GM23338 (cell line): ENCODE measurements at regions not wholly inside any gene's neighbourhood (a gene's known extent, or its start where the extent isn't known, plus 50 kb on each side); places are given as distances from the start of the nearest gene placed in this dataset.

Experiments used
- ATAC-seq: fragments of 200-7000 bp; cut with Tn5 transposase; 3 replicates; pipeline ENCODE4 v1.9.1; 2020
- DNase-seq: peaks from one replicate; pipeline ENCODE4 v3.0.0-alpha.2; 2015; ENCODE audit warnings: low spot score
- H2AFZ ChIP-seq: fragments of 200-600 bp; sonication (generic); 2 replicates; pipeline ENCODE4 v1.8.0; 2016; ENCODE audit warnings: antibody characterized with exemption, mild to moderate bottlenecking, moderate library complexity
- H3F3A ChIP-seq: fragments of 200-600 bp; sonication (generic); replicated peaks from 2 replicates; pipeline ENCODE4 v1.8.0; 2017; ENCODE audit warnings: antibody characterized with exemption, mixed run types, low read depth
- H3K27ac ChIP-seq: fragments of 200-600 bp; sonication (generic); 2 replicates; pipeline ENCODE4 v1.6.1; 2016; ENCODE audit warnings: low read depth
- H3K27me3 ChIP-seq: fragments of 200-600 bp; sonication (generic); 2 replicates; pipeline ENCODE4 v1.8.0; 2016; ENCODE audit warnings: mild to moderate bottlenecking, mixed run types, moderate library complexity; ENCODE audit not compliant: insufficient read depth
- H3K36me3 ChIP-seq: fragments of 200-600 bp; sonication (generic); 2 replicates; pipeline ENCODE4 v1.8.0; 2016; ENCODE audit warnings: mild to moderate bottlenecking; ENCODE audit not compliant: insufficient read depth
- H3K4me1 ChIP-seq: fragments of 200-600 bp; sonication (generic); 2 replicates; pipeline ENCODE4 v1.8.0; 2016; ENCODE audit warnings: mild to moderate bottlenecking, moderate library complexity; ENCODE audit not compliant: insufficient read depth
- H3K4me2 ChIP-seq: fragments of 200-600 bp; sonication (generic); 2 replicates; pipeline ENCODE4 v1.7.1; 2017; ENCODE audit warnings: mixed run types
- H3K4me3 ChIP-seq: fragments of 200-600 bp; sonication (generic); 2 replicates; pipeline ENCODE4 v1.6.1; 2016; ENCODE audit warnings: mixed run types
- H3K79me2 ChIP-seq: fragments of 200-600 bp; sonication (generic); replicated peaks from 2 replicates; pipeline ENCODE4 v1.8.0; 2017; ENCODE audit warnings: mild to moderate bottlenecking; ENCODE audit not compliant: insufficient read depth
- H3K9me2 ChIP-seq: fragments of 200-600 bp; sonication (generic); 2 replicates; pipeline ENCODE4 v1.8.0; 2017; ENCODE audit not compliant: insufficient read depth
- H4K20me1 ChIP-seq: fragments of 200-600 bp; sonication (generic); replicated peaks from 2 replicates; pipeline ENCODE4 v1.8.0; 2017; ENCODE audit warnings: mild to moderate bottlenecking; ENCODE audit not compliant: insufficient read depth
- H3K27ac Mint-ChIP-seq: 2 replicates; pipeline ENCODE4 v1.8.0; 2020; ENCODE audit warnings: inconsistent platforms, mild to moderate bottlenecking, moderate library complexity, mixed read lengths
- H3K27me3 Mint-ChIP-seq: 3 replicates; pipeline ENCODE4 v1.8.0; 2022; ENCODE audit warnings: low read depth, mild to moderate bottlenecking, moderate library complexity, mixed read lengths, inconsistent platforms; ENCODE audit not compliant: insufficient read depth, poor library complexity
- H3K36me3 Mint-ChIP-seq: 3 replicates; pipeline ENCODE4 v1.8.0; 2021; ENCODE audit warnings: low read depth, mild to moderate bottlenecking, inconsistent platforms, moderate library complexity, mixed read lengths
- H3K4me1 Mint-ChIP-seq: 3 replicates; pipeline ENCODE4 v1.8.0; 2020; ENCODE audit warnings: mild to moderate bottlenecking, inconsistent platforms, mixed read lengths
- H3K4me3 Mint-ChIP-seq: 3 replicates; pipeline ENCODE4 v1.8.0; 2021; ENCODE audit warnings: moderate library complexity, mild to moderate bottlenecking, inconsistent platforms, mixed read lengths
- H3K9me3 Mint-ChIP-seq: 3 replicates; pipeline ENCODE4 v1.8.0; 2020; ENCODE audit warnings: moderate library complexity, mild to moderate bottlenecking, inconsistent platforms, mixed read lengths
- CREB1 ChIP-seq: fragments of 250-450 bp; sonication (Bioruptor Pico); IDR thresholded peaks from 2 replicates; pipeline ENCODE4 v1.5.0; 2020; ENCODE audit warnings: low read depth, mild to moderate bottlenecking, moderate library complexity
- CTCF ChIP-seq, 2 experiments: fragments of 200-600 bp in 1 of 2; sonication (generic) in 1 of 2; conservative IDR thresholded peaks; 2 replicates each; pipeline versions ENCODE4 v1.5.1 to v1.6.1; 2016 to 2017; ENCODE audit warnings: antibody characterized with exemption in 2 of 2, low read depth in 2 of 2, mild to moderate bottlenecking in 2 of 2, moderate library complexity in 1 of 2
- EZH2 ChIP-seq: fragments of 200-600 bp; sonication (generic); IDR thresholded peaks from one replicate; pipeline ENCODE4 v1.8.0; 2017; ENCODE audit warnings: antibody characterized with exemption, mild to moderate bottlenecking, low read depth; ENCODE audit not compliant: unreplicated experiment
- EZH2phosphoT487 ChIP-seq: fragments of 200-600 bp; sonication (generic); IDR thresholded peaks from one replicate; pipeline ENCODE4 v1.8.1; 2018; ENCODE audit warnings: antibody characterized with exemption; ENCODE audit not compliant: unreplicated experiment
- JUNB ChIP-seq: IDR thresholded peaks from one replicate; pipeline ENCODE4 v1.6.1; 2016; ENCODE audit warnings: antibody characterized with exemption; ENCODE audit not compliant: unreplicated experiment
- NANOG ChIP-seq: IDR thresholded peaks from 2 replicates; pipeline ENCODE4 v1.6.1; 2016; ENCODE audit warnings: antibody characterized with exemption, borderline replicate concordance
- POLR2AphosphoS5 ChIP-seq: IDR thresholded peaks from 2 replicates; pipeline ENCODE4 v1.6.1; 2016; ENCODE audit warnings: antibody characterized with exemption, low read depth
- REST ChIP-seq: IDR thresholded peaks from one replicate; pipeline ENCODE4 v1.6.1; 2018; ENCODE audit warnings: antibody characterized with exemption; ENCODE audit not compliant: unreplicated experiment
- STAT1 ChIP-seq: IDR thresholded peaks from one replicate; pipeline ENCODE4 v1.6.1; 2016; ENCODE audit warnings: antibody characterized with exemption; ENCODE audit not compliant: unreplicated experiment
- ZNF114 ChIP-seq: fragments of 250-450 bp; sonication (Bioruptor Pico); IDR thresholded peaks from 2 replicates; pipeline ENCODE4 v1.5.0; 2020; ENCODE audit warnings: mild to moderate bottlenecking, moderate library complexity
- ZNF331 ChIP-seq: fragments of 250-450 bp; sonication (Bioruptor Pico); IDR thresholded peaks from 2 replicates; pipeline ENCODE4 v1.5.0; 2020; ENCODE audit warnings: low read depth, mild to moderate bottlenecking, moderate library complexity
- TF ChIP-seq, protein P1 (sequence below): IDR thresholded peaks from 2 replicates; pipeline ENCODE4 v1.6.1; 2016; ENCODE audit warnings: antibody characterized with exemption
- TF ChIP-seq, protein P2 (sequence below): fragments of 250-450 bp; sonication (Bioruptor Pico); IDR thresholded peaks from 2 replicates; pipeline ENCODE4 v1.5.0; 2020; ENCODE audit warnings: mild to moderate bottlenecking, moderate library complexity

GRCh38 chr10:8273749-8274148 is 219.3 kb downstream of the GATA3 start:
- Histone ChIP-seq H3K4me3 (no peak overlapping the region), H3K27me3 (no peaks in the 10 kb centered on the region), H3K4me2 (no peak overlapping the region), H3K36me3 (no peaks in the 10 kb centered on the region), H3K79me2 (no peaks in the 10 kb centered on the region), H3K4me1 (no peaks in the 10 kb centered on the region), H3K27ac (no peak overlapping the region), H2AFZ (no peak overlapping the region), H3K9me2 (0 out of 2 replicates have a peak, but pooled peaks cover 6% of the 10 kb centered on the region), H4K20me1 (no peaks in the 10 kb centered on the region), H3F3A (no peaks in the 10 kb centered on the region)
- peaks cover 7% of the 10 kb centered on the region for H3K27me3 Mint-ChIP-seq
- no peak for ATAC-seq
- H3K4me3 Mint-ChIP-seq = no peak overlapping the region
- peaks cover 2% of the 10 kb centered on the region; the same call in 1 of the 3 replicates for H3K4me1 Mint-ChIP-seq
- DNase-seq = no peak
- H3K27ac Mint-ChIP-seq = no peak overlapping the region
- H3K36me3 Mint-ChIP-seq = no peaks in the 10 kb centered on the region
- H3K9me3 Mint-ChIP-seq = no peaks in the 10 kb centered on the region
- TF ChIP-seq ZNF114 (no peak), CREB1 (no peak), EZH2 (no peak), NANOG (no peak), POLR2AphosphoS5 (no peak), ZNF331 (CRISPR knock-in tag) (no peak), REST (no peak), JUNB (no peak), EZH2phosphoT487 (no peak), STAT1 (no peak), CTCF (conservative IDR thresholded peaks at IDR 0.05; ENCODE audit: low read depth in 2 of 2) (no peak)
- TF ChIP-seq, protein P1, sequence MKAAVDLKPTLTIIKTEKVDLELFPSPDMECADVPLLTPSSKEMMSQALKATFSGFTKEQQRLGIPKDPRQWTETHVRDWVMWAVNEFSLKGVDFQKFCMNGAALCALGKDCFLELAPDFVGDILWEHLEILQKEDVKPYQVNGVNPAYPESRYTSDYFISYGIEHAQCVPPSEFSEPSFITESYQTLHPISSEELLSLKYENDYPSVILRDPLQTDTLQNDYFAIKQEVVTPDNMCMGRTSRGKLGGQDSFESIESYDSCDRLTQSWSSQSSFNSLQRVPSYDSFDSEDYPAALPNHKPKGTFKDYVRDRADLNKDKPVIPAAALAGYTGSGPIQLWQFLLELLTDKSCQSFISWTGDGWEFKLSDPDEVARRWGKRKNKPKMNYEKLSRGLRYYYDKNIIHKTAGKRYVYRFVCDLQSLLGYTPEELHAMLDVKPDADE = no peak
- TF ChIP-seq, protein P2, sequence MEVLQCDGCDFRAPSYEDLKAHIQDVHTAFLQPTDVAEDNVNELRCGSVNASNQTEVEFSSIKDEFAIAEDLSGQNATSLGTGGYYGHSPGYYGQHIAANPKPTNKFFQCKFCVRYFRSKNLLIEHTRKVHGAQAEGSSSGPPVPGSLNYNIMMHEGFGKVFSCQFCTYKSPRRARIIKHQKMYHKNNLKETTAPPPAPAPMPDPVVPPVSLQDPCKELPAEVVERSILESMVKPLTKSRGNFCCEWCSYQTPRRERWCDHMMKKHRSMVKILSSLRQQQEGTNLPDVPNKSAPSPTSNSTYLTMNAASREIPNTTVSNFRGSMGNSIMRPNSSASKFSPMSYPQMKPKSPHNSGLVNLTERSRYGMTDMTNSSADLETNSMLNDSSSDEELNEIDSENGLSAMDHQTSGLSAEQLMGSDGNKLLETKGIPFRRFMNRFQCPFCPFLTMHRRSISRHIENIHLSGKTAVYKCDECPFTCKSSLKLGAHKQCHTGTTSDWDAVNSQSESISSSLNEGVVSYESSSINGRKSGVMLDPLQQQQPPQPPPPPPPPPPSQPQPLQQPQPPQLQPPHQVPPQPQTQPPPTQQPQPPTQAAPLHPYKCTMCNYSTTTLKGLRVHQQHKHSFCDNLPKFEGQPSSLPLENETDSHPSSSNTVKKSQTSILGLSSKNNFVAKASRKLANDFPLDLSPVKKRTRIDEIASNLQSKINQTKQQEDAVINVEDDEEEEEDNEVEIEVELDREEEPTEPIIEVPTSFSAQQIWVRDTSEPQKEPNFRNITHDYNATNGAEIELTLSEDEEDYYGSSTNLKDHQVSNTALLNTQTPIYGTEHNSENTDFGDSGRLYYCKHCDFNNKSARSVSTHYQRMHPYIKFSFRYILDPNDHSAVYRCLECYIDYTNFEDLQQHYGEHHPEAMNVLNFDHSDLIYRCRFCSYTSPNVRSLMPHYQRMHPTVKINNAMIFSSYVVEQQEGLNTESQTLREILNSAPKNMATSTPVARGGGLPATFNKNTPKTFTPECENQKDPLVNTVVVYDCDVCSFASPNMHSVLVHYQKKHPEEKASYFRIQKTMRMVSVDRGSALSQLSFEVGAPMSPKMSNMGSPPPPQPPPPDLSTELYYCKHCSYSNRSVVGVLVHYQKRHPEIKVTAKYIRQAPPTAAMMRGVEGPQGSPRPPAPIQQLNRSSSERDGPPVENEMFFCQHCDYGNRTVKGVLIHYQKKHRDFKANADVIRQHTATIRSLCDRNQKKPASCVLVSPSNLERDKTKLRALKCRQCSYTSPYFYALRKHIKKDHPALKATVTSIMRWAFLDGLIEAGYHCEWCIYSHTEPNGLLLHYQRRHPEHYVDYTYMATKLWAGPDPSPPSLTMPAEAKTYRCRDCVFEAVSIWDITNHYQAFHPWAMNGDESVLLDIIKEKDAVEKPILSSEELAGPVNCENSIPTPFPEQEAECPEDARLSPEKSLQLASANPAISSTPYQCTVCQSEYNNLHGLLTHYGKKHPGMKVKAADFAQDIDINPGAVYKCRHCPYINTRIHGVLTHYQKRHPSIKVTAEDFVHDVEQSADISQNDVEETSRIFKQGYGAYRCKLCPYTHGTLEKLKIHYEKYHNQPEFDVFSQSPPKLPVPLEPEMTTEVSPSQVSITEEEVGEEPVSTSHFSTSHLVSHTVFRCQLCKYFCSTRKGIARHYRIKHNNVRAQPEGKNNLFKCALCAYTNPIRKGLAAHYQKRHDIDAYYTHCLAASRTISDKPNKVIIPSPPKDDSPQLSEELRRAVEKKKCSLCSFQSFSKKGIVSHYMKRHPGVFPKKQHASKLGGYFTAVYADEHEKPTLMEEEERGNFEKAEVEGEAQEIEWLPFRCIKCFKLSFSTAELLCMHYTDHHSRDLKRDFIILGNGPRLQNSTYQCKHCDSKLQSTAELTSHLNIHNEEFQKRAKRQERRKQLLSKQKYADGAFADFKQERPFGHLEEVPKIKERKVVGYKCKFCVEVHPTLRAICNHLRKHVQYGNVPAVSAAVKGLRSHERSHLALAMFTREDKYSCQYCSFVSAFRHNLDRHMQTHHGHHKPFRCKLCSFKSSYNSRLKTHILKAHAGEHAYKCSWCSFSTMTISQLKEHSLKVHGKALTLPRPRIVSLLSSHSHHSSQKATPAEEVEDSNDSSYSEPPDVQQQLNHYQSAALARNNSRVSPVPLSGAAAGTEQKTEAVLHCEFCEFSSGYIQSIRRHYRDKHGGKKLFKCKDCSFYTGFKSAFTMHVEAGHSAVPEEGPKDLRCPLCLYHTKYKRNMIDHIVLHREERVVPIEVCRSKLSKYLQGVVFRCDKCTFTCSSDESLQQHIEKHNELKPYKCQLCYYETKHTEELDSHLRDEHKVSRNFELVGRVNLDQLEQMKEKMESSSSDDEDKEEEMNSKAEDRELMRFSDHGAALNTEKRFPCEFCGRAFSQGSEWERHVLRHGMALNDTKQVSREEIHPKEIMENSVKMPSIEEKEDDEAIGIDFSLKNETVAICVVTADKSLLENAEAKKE = no peak
